GM12872 (cell line): ENCODE measurements at regions not wholly inside any gene's neighbourhood (a gene's known extent, or its start where the extent isn't known, plus 50 kb on each side); places are given as distances from the start of the nearest gene placed in this dataset.

Source experiments
- CTCF ChIP-seq: IDR thresholded peaks from 3 replicates; pipeline ENCODE4 v1.5.1; 2011; ENCODE audit warnings: low read depth, mild to moderate bottlenecking, low read length, moderate library complexity; ENCODE audit not compliant: insufficient read depth

- no peak for TF ChIP-seq CTCF
Observed at GRCh38 chrX:40871385-40872082, 136.2 kb upstream of the MED14 start.

GRCh38 chrX:40872351-40872750 is 137.0 kb upstream of the MED14 start:
- no peak for TF ChIP-seq CTCF

- no peak for TF ChIP-seq CTCF
Observed at GRCh38 chrX:40875476-40875875, 140.1 kb upstream of the MED14 start.

- peak; percentile 22; the same call in 1 of the 3 replicates for TF ChIP-seq CTCF
Observed at GRCh38 chrX:40877887-40878286, 142.5 kb upstream of the MED14 start.

- TF ChIP-seq CTCF: no peak
Observed at GRCh38 chrX:40878766-40879165, 143.4 kb upstream of the MED14 start.

- no peak for TF ChIP-seq CTCF
Observed at GRCh38 chrX:40880712-40881111, 145.4 kb upstream of the MED14 start.

- TF ChIP-seq CTCF: no peak
Observed at GRCh38 chrX:40883021-40883619, 147.8 kb upstream of the MED14 start.
